H1 (cell line): ENCODE measurements at regions not wholly inside any gene's neighbourhood (a gene's known extent, or its start where the extent isn't known, plus 50 kb on each side); places are given as distances from the start of the nearest gene placed in this dataset.

Experiments
- CTCF ChIA-PET: fragments of 300-600 bp; sonication (Branson Sonifier 250); formaldehyde crosslinking; loops from one replicate; lab custom pipeline; 2021; ENCODE audit not compliant: partially characterized antibody; lab: Charles Lee
- POLR2A ChIA-PET: fragments of 300-600 bp; sonication (Branson Sonifier 250); formaldehyde crosslinking; loops from one replicate; lab custom pipeline; 2021; ENCODE audit warnings: inconsistent platforms; ENCODE audit not compliant: partially characterized antibody; lab: Charles Lee
- DNase-seq, 2 experiments: peaks; one replicate each; pipeline versions ENCODE4 v3.0.0 to v3.0.0-alpha.2; 2010 to 2022; ENCODE audit warnings: low spot score in 2 of 2, low read depth in 1 of 2, mixed read lengths in 1 of 2
- FAIRE-seq: peaks from 2 replicates; lab custom pipeline; 2011; peaks lifted over from hg19 to GRCh38; lab: Jason Lieb, UNC
- H2AFZ ChIP-seq: 2 replicates; pipeline ENCODE4 v1.8.1; 2012; ENCODE audit warnings: low read length, inconsistent platforms
- H2AK5ac ChIP-seq: 2 replicates; pipeline ENCODE4 v1.6.1; 2013; ENCODE audit warnings: low read depth, low read length
- H2BK120ac ChIP-seq: replicated peaks from 2 replicates; pipeline ENCODE3; 2013; ENCODE audit warnings: low read depth, low read length, inconsistent platforms
- H2BK12ac ChIP-seq: 2 replicates; pipeline ENCODE4 v1.6.1; 2013; ENCODE audit warnings: low read depth, low read length
- H2BK15ac ChIP-seq: 2 replicates; pipeline ENCODE4 v1.6.1; 2013; ENCODE audit warnings: low read length
- H2BK20ac ChIP-seq: 2 replicates; pipeline ENCODE4 v1.6.1; 2013; ENCODE audit warnings: low read length
- H2BK5ac ChIP-seq: 2 replicates; pipeline ENCODE4 v1.6.1; 2013; ENCODE audit warnings: low read depth, low read length
- H3K14ac ChIP-seq: 2 replicates; pipeline ENCODE4 v1.6.1; 2013; ENCODE audit warnings: inconsistent platforms; ENCODE audit not compliant: insufficient read length
- H3K18ac ChIP-seq: 2 replicates; pipeline ENCODE4 v1.6.1; 2013; ENCODE audit warnings: low read length; ENCODE audit errors: extremely low read depth
- H3K23ac ChIP-seq: 2 replicates; pipeline ENCODE4 v1.6.1; 2013; ENCODE audit warnings: inconsistent platforms; ENCODE audit not compliant: insufficient read length
- H3K23me2 ChIP-seq: 2 replicates; pipeline ENCODE4 v1.6.1; 2013; ENCODE audit warnings: low read depth, low read length
- H3K27ac ChIP-seq: 2 replicates; pipeline ENCODE4 v1.6.1; 2011; ENCODE audit warnings: low read depth, low read length, inconsistent platforms
- H3K27me3 ChIP-seq, 4 experiments: replicated peaks in 1 of 4; 1 replicate in 1 of 4; 2 replicates in 3 of 4; pipeline versions ENCODE4 v1.6.1 to v1.8.1; 2011 to 2013; ENCODE audit warnings: low read length in 3 of 4, mild to moderate bottlenecking in 3 of 4, inconsistent platforms in 2 of 4, mixed read lengths in 2 of 4, moderate library complexity in 1 of 4; ENCODE audit not compliant: control insufficient read depth in 3 of 4, insufficient read depth in 3 of 4; ENCODE audit errors: extremely low read depth in 1 of 4
- H3K36me3 ChIP-seq, 4 experiments: 2 replicates each; pipeline versions ENCODE4 v1.6.1 to v1.8.1; 2011 to 2013; ENCODE audit warnings: mild to moderate bottlenecking in 4 of 4, low read length in 3 of 4, moderate library complexity in 2 of 4, control low read depth in 1 of 4, inconsistent platforms in 1 of 4; ENCODE audit not compliant: insufficient read depth in 4 of 4, control insufficient read depth in 2 of 4
- H3K4ac ChIP-seq: replicated peaks from 2 replicates; pipeline ENCODE3; 2013; ENCODE audit warnings: low read length, low read depth, mixed read lengths, inconsistent platforms; ENCODE audit not compliant: insufficient read length
- H3K4me1 ChIP-seq, 4 experiments: replicated peaks in 1 of 4; 1 replicate in 1 of 4; 2 replicates in 3 of 4; pipeline versions ENCODE4 v1.6.1 to v1.8.1; 2011 to 2013; ENCODE audit warnings: low read length in 3 of 4, inconsistent platforms in 2 of 4, mixed read lengths in 1 of 4; ENCODE audit not compliant: insufficient read depth in 4 of 4, control insufficient read depth in 3 of 4
- H3K4me2 ChIP-seq, 2 experiments: 2 replicates each; pipeline versions ENCODE4 v1.6.1 to v1.8.1; 2011 to 2013; ENCODE audit warnings: low read depth in 2 of 2, low read length in 2 of 2, control low read depth in 1 of 2, inconsistent platforms in 1 of 2, mild to moderate bottlenecking in 1 of 2; ENCODE audit not compliant: insufficient read depth in 1 of 2
- H3K4me3 ChIP-seq, 4 experiments: fragments of 200-600, 300-600 bp in 1 of 4; sonication (generic), shearing (Covaris generic), sonication (Bioruptor Twin) in 1 of 4; 2 replicates each; pipeline versions ENCODE4 v1.5.1 to v1.8.1; 2011 to 2016; ENCODE audit warnings: low read length in 4 of 4, low read depth in 3 of 4, control low read depth in 2 of 4, inconsistent platforms in 2 of 4, mild to moderate bottlenecking in 2 of 4, mixed read lengths in 1 of 4, moderate library complexity in 1 of 4; ENCODE audit not compliant: insufficient read depth in 2 of 4; ENCODE audit errors: extremely low read depth in 1 of 4
- H3K56ac ChIP-seq: replicated peaks from 2 replicates; pipeline ENCODE3; 2013; ENCODE audit warnings: low read depth, mild to moderate bottlenecking, mixed read lengths, low read length, inconsistent platforms; ENCODE audit not compliant: insufficient read length
- H3K79me1 ChIP-seq: 2 replicates; pipeline ENCODE4 v1.6.1; 2013; ENCODE audit warnings: low read depth, low read length, control low read depth
- H3K79me2 ChIP-seq, 2 experiments: 2 replicates each; pipeline versions ENCODE4 v1.6.1 to v1.8.1; 2012 to 2013; ENCODE audit warnings: low read length in 2 of 2, mild to moderate bottlenecking in 2 of 2, inconsistent platforms in 1 of 2; ENCODE audit not compliant: insufficient read depth in 2 of 2, control insufficient read depth in 1 of 2
- H3K9ac ChIP-seq, 4 experiments: replicated peaks in 1 of 4; 1 replicate in 1 of 4; 2 replicates in 3 of 4; pipeline versions ENCODE4 v1.6.1 to v1.8.1; 2011 to 2013; ENCODE audit warnings: low read depth in 3 of 4, low read length in 3 of 4, control low read depth in 2 of 4, mild to moderate bottlenecking in 2 of 4, moderate library complexity in 2 of 4, inconsistent platforms in 1 of 4; ENCODE audit errors: extremely low read depth in 1 of 4
- H3K9me3 ChIP-seq, 2 experiments: 2 replicates each; pipeline versions ENCODE4 v1.6.1 to v1.8.1; 2012 to 2013; ENCODE audit warnings: mild to moderate bottlenecking in 2 of 2, moderate library complexity in 2 of 2, control low read depth in 1 of 2, inconsistent platforms in 1 of 2, low read depth in 1 of 2, low read length in 1 of 2, mixed read lengths in 1 of 2; ENCODE audit not compliant: insufficient read depth in 2 of 2
- H4K20me1 ChIP-seq, 2 experiments: replicated peaks in 1 of 2; 2 replicates each; pipeline versions ENCODE3 to v1.8.1; 2011 to 2013; ENCODE audit warnings: inconsistent platforms in 2 of 2, low read length in 2 of 2, mild to moderate bottlenecking in 1 of 2; ENCODE audit not compliant: insufficient read depth in 2 of 2, control insufficient read depth in 1 of 2
- H4K5ac ChIP-seq: 2 replicates; pipeline ENCODE4 v1.6.1; 2013; ENCODE audit warnings: low read length, low read depth, mixed read lengths, inconsistent platforms; ENCODE audit not compliant: insufficient read length
- H4K8ac ChIP-seq: 2 replicates; pipeline ENCODE4 v1.8.0; 2013; ENCODE audit warnings: mild to moderate bottlenecking, moderate library complexity, low read length, inconsistent platforms; ENCODE audit not compliant: insufficient read depth; ENCODE audit errors: extremely low read depth
- H4K91ac ChIP-seq: replicated peaks from 2 replicates; pipeline ENCODE3; 2013; ENCODE audit warnings: low read length, mixed read lengths, inconsistent platforms; ENCODE audit not compliant: insufficient read length
- JUND ChIP-seq: IDR thresholded peaks from 2 replicates; pipeline ENCODE4 v1.6.1; 2011; ENCODE audit warnings: mild to moderate bottlenecking, improper control_type of control experiment, low read length
- POU5F1 ChIP-seq: IDR thresholded peaks from 2 replicates; pipeline ENCODE4 v1.6.1; 2011; ENCODE audit warnings: low read depth, mild to moderate bottlenecking, low read length, moderate library complexity
- WGBS, 2 experiments: shearing (Covaris generic) in 1 of 2; methylation state at CpG; one replicate each; pipeline versions ENCODE4 v1.1.6 to v1.1.7; 2013 to 2015; ENCODE audit warnings: low lambda C conversion rate in 2 of 2, mixed read lengths in 2 of 2, inconsistent platforms in 1 of 2, low coverage in 1 of 2, missing lambda C conversion rate in 1 of 2; ENCODE audit not compliant: insufficient replicate concordance in 2 of 2, insufficient coverage in 1 of 2, insufficient read length in 1 of 2; ENCODE audit errors: extremely low coverage in 1 of 2, missing lambda C conversion rate in 1 of 2; 5-methylcytosine and 5-hydroxymethylcytosine counted together

- Histone ChIP-seq H3K23ac (no peak overlapping the region), H4K91ac (no peak overlapping the region), H3K79me2 (no peaks in the 10 kb centered on the region), H3K23me2 (no peaks in the 10 kb centered on the region), H2BK12ac (no peak overlapping the region), H4K5ac (no peak overlapping the region), H3K4me2 (no peak overlapping the region), H3K79me1 (no peaks in the 10 kb centered on the region), H3K36me3 (no peaks in the 10 kb centered on the region), H2AFZ (no peak overlapping the region), H2BK15ac (no peak overlapping the region), H3K4me1 (peaks cover 0 to 10% (median 0%) of the 10 kb centered on the region in 4 experiments; a peak in 2 of 7 replicates), H3K18ac (no peak overlapping the region), H2BK5ac (no peak overlapping the region), H3K9me3 (no peaks in the 10 kb centered on the region), H2BK20ac (no peak overlapping the region), H2AK5ac (no peak overlapping the region), H2BK120ac (no peak overlapping the region), H3K4me3 (no peak overlapping the region), H4K8ac (no peak overlapping the region), H3K9ac (no peak overlapping the region), H3K14ac (no peak overlapping the region), H3K56ac (no peak overlapping the region), H3K27me3 (no peaks in the 10 kb centered on the region), H4K20me1 (no peaks in the 10 kb centered on the region), H3K27ac (no peak overlapping the region), H3K4ac (no peak overlapping the region)
- CTCF ChIA-PET, result interaction anchor here (0.9 kb wide), 1 partner anchor 37 kb away, joined by 3 read pairs; no protein-coding TSS in a partner anchor
- 64% methylated on average over 2 of the region's 2 CpGs; no CpG with 5 or more reads in 1 of the 2 experiments for WGBS, 2 experiments
- no peak for DNase-seq
- POLR2A ChIA-PET, result no interaction called here
- TF ChIP-seq JUND (no peak), POU5F1 (0 out of 2 replicates have a peak, but pooled peaks have one; percentile 20)
- FAIRE-seq, result no peak
These were observed 232.6 kb downstream of the SI start for GRCh38 chr3:164845739-164846138.
